Activated T-cell treated with anti-CD3 and anti-CD28 coated beads, Interleukin-2, amount 50 U/mL, for 4 hours (primary cell): ENCODE measurements at regions not wholly inside any gene's neighbourhood (a gene's known extent, or its start where the extent isn't known, plus 50 kb on each side); places are given as distances from the start of the nearest gene placed in this dataset.
A peak's percentile ranks its signal among the peaks of the same experiment; 100 is the strongest.

Source experiments
- ATAC-seq, 2 donors: fragments of 200-7000 bp; cut with Tn5 transposase; one replicate each; pipeline ENCODE4 v1.10.0; 2021
- DNase-seq: peaks from one replicate; pipeline ENCODE4 v3.0.0-alpha.2; 2020
- H3K27me3 Mint-ChIP-seq: one replicate; pipeline ENCODE4 v1.8.0; 2021; ENCODE audit warnings: low read depth, mixed read lengths
- H3K36me3 Mint-ChIP-seq: one replicate; pipeline ENCODE4 v1.8.0; 2022; ENCODE audit warnings: mixed read lengths; ENCODE audit not compliant: insufficient read depth
- H3K4me1 Mint-ChIP-seq: one replicate; pipeline ENCODE4 v1.8.0; 2021; ENCODE audit warnings: low read depth, mixed read lengths
- H3K4me3 Mint-ChIP-seq: one replicate; pipeline ENCODE4 v1.8.0; 2021; ENCODE audit warnings: mild to moderate bottlenecking, moderate library complexity, mixed read lengths
- H3K9me3 Mint-ChIP-seq: one replicate; pipeline ENCODE4 v1.8.0; 2021; ENCODE audit warnings: mixed read lengths

GRCh38 chr17:73735245-73735644 lies 91.0 kb upstream of the SDK2 start:
- no peak for DNase-seq
- Mint-ChIP-seq H3K4me1 (peaks cover 3% of the 10 kb centered on the region), H3K27me3 (peaks cover 8% of the 10 kb centered on the region), H3K4me3 (no peak overlapping the region), H3K9me3 (peaks cover 13% of the 10 kb centered on the region), H3K36me3 (peaks cover 2% of the 10 kb centered on the region)
- no peak for ATAC-seq

- Mint-ChIP-seq H3K4me3 (no peak overlapping the region), H3K36me3 (no peaks in the 10 kb centered on the region), H3K4me1 (peaks cover 8% of the 10 kb centered on the region), H3K27me3 (peaks cover 3% of the 10 kb centered on the region), H3K9me3 (no peaks in the 10 kb centered on the region)
- DNase-seq (no peak), ATAC-seq (no peak)
Observed at GRCh38 chr17:73738751-73739575, 94.7 kb upstream of the SDK2 start.

GRCh38 chr17:73740370-73740769 lies 96.1 kb upstream of the SDK2 start:
- Mint-ChIP-seq H3K36me3 (no peaks in the 10 kb centered on the region), H3K27me3 (peaks cover under 1% of the 10 kb centered on the region), H3K9me3 (no peaks in the 10 kb centered on the region), H3K4me1 (peaks cover 8% of the 10 kb centered on the region), H3K4me3 (no peak overlapping the region)
- ATAC-seq: no peak
- no peak for DNase-seq

GRCh38 chr17:73742948-73743381 lies 98.7 kb upstream of the SDK2 start:
- Mint-ChIP-seq H3K9me3 (no peaks in the 10 kb centered on the region), H3K4me1 (peaks cover 8% of the 10 kb centered on the region), H3K4me3 (no peak overlapping the region), H3K36me3 (no peaks in the 10 kb centered on the region), H3K27me3 (peaks cover 3% of the 10 kb centered on the region)
- ATAC-seq (no peak), DNase-seq (no peak)

GRCh38 chr17:73743518-73744201 lies 99.4 kb upstream of the SDK2 start:
- Mint-ChIP-seq H3K4me3 (no peak overlapping the region), H3K36me3 (no peaks in the 10 kb centered on the region), H3K9me3 (no peaks in the 10 kb centered on the region), H3K27me3 (peaks cover 3% of the 10 kb centered on the region), H3K4me1 (peaks cover 8% of the 10 kb centered on the region)
- no peak for ATAC-seq
- DNase-seq: no peak

- ATAC-seq (no peak), DNase-seq (no peak)
- Mint-ChIP-seq H3K4me3 (no peak overlapping the region), H3K9me3 (no peaks in the 10 kb centered on the region), H3K4me1 (peaks cover 8% of the 10 kb centered on the region), H3K36me3 (no peaks in the 10 kb centered on the region), H3K27me3 (peaks cover 3% of the 10 kb centered on the region)
Observed at GRCh38 chr17:73744411-73744810, 100.2 kb upstream of the SDK2 start.

- DNase-seq (no peak), ATAC-seq (no peak)
- peaks cover 3% of the 10 kb centered on the region for H3K27me3 Mint-ChIP-seq
- no peaks in the 10 kb centered on the region for H3K36me3 Mint-ChIP-seq
- no peaks in the 10 kb centered on the region for H3K4me1 Mint-ChIP-seq
- H3K4me3 Mint-ChIP-seq: no peak overlapping the region
- H3K9me3 Mint-ChIP-seq: no peaks in the 10 kb centered on the region
Observed at GRCh38 chr17:73746314-73747073, 102.2 kb upstream of the SDK2 start.

GRCh38 chr17:73747221-73748002 lies 103.2 kb upstream of the SDK2 start:
- no peak for DNase-seq
- Mint-ChIP-seq H3K4me3 (no peak overlapping the region), H3K9me3 (no peaks in the 10 kb centered on the region), H3K27me3 (peaks cover 3% of the 10 kb centered on the region), H3K36me3 (no peaks in the 10 kb centered on the region), H3K4me1 (no peaks in the 10 kb centered on the region)
- no peak for ATAC-seq

- H3K4me3 Mint-ChIP-seq: no peak overlapping the region
- no peaks in the 10 kb centered on the region for H3K9me3 Mint-ChIP-seq
- no peaks in the 10 kb centered on the region for H3K4me1 Mint-ChIP-seq
- DNase-seq: no peak
- H3K27me3 Mint-ChIP-seq: peaks cover 3% of the 10 kb centered on the region
- no peaks in the 10 kb centered on the region for H3K36me3 Mint-ChIP-seq
- ATAC-seq: no peak
Observed at GRCh38 chr17:73748508-73748907, 104.3 kb upstream of the SDK2 start.

GRCh38 chr17:73749337-73749823 lies 105.1 kb upstream of the SDK2 start:
- H3K9me3 Mint-ChIP-seq: no peaks in the 10 kb centered on the region
- peaks cover 3% of the 10 kb centered on the region for H3K27me3 Mint-ChIP-seq
- DNase-seq: no peak
- peak; percentile 61 to 72 for ATAC-seq
- no peaks in the 10 kb centered on the region for H3K4me1 Mint-ChIP-seq
- H3K36me3 Mint-ChIP-seq: no peaks in the 10 kb centered on the region
- no peak overlapping the region for H3K4me3 Mint-ChIP-seq

GRCh38 chr17:73749928-73750605 lies 105.8 kb upstream of the SDK2 start:
- Mint-ChIP-seq H3K36me3 (no peaks in the 10 kb centered on the region), H3K27me3 (peaks cover 3% of the 10 kb centered on the region), H3K4me1 (no peaks in the 10 kb centered on the region), H3K4me3 (no peak overlapping the region), H3K9me3 (no peaks in the 10 kb centered on the region)
- ATAC-seq (no peak), DNase-seq (no peak)

GRCh38 chr17:73750975-73751374 lies 106.7 kb upstream of the SDK2 start:
- Mint-ChIP-seq H3K4me3 (no peak overlapping the region), H3K27me3 (peaks cover 3% of the 10 kb centered on the region), H3K36me3 (no peaks in the 10 kb centered on the region), H3K4me1 (no peaks in the 10 kb centered on the region), H3K9me3 (no peaks in the 10 kb centered on the region)
- DNase-seq: no peak
- ATAC-seq: no peak

- no peak overlapping the region for H3K4me3 Mint-ChIP-seq
Observed at GRCh38 chr17:73753751-73754496, 109.7 kb upstream of the SDK2 start.

More at GRCh38 chr17:73753751-73754496, 109.7 kb upstream of the SDK2 start:
- H3K9me3 Mint-ChIP-seq: no peaks in the 10 kb centered on the region
- DNase-seq (no peak), ATAC-seq (no peak)
- no peaks in the 10 kb centered on the region for H3K36me3 Mint-ChIP-seq
- peaks cover 4% of the 10 kb centered on the region for H3K4me1 Mint-ChIP-seq
- no peaks in the 10 kb centered on the region for H3K27me3 Mint-ChIP-seq
